ENCODE measurements at regions not wholly inside any gene's neighbourhood (a gene's known extent, or its start where the extent isn't known, plus 50 kb on each side); places are given as distances from the start of the nearest gene placed in this dataset.
"Not testable (repeated sequence)": the region's sequence is repeated elsewhere in the genome, so short reads cannot be mapped to it uniquely, and the experiment has no call there.

- TF ChIP-seq, protein P1, sequence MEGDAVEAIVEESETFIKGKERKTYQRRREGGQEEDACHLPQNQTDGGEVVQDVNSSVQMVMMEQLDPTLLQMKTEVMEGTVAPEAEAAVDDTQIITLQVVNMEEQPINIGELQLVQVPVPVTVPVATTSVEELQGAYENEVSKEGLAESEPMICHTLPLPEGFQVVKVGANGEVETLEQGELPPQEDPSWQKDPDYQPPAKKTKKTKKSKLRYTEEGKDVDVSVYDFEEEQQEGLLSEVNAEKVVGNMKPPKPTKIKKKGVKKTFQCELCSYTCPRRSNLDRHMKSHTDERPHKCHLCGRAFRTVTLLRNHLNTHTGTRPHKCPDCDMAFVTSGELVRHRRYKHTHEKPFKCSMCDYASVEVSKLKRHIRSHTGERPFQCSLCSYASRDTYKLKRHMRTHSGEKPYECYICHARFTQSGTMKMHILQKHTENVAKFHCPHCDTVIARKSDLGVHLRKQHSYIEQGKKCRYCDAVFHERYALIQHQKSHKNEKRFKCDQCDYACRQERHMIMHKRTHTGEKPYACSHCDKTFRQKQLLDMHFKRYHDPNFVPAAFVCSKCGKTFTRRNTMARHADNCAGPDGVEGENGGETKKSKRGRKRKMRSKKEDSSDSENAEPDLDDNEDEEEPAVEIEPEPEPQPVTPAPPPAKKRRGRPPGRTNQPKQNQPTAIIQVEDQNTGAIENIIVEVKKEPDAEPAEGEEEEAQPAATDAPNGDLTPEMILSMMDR (IDR thresholded peaks at IDR 0.05; ENCODE audit: low read depth, low read length, missing control alignments), result no peak
- H3K4me3 ChIP-seq (ENCODE audit: low read depth, low read length), result no peak overlapping the region
- DNase-seq (ENCODE audit: low read depth), result no peak
Measured at GRCh38 chr7:35871856-35872255, 71.0 kb downstream of the SEPTIN7 start.

DNA sequence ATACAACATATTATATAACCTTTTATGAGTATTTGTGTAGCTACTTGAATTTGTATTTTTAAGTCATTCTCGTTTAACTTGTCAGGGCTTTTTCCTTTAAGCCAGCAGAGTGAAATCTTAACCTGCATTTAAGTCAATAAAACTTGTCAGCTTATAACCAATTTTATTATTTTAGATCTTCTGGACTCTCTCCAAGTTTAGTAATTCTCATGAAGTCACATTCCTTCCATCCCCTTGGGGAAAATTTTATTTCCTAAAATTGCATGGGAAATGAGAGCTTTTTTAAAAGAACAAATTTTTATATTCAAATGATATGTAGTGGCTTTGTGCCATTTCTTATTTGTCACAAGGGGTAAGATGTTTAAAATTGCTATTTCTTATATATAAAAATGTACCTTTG is 74.0 kb downstream of the SEPTIN7 start:
- TF ChIP-seq, protein P1 (IDR thresholded peaks at IDR 0.05; ENCODE audit: low read depth, low read length, missing control alignments), result no peak
- H3K4me3 ChIP-seq (ENCODE audit: low read depth, low read length), result no peak overlapping the region
- no peak for DNase-seq (ENCODE audit: low read depth)

DNA sequence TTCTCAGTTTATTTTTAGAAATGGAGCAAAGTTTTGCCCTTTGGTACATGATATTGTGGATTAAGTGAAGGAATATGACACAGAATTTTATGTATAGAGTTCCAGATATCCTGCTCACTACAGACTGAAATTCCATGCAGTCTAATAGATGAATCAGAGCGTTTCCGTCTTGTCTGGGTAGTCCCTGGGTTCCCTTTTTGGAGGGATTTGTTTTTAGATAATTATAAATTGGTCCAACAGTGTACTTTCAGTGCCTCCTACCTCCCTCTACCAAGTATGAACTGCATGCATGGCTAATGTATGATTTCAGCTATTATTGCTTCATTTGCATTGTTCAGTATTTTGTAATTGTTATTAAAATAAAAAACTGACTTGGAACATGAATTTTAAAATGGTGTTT is 74.4 kb downstream of the SEPTIN7 start:
- DNase-seq (ENCODE audit: low read depth), result no peak
- TF ChIP-seq, protein P1 (IDR thresholded peaks at IDR 0.05; ENCODE audit: low read depth, low read length, missing control alignments), result no peak
- no peak overlapping the region for H3K4me3 ChIP-seq (ENCODE audit: low read depth, low read length)

- no peak for DNase-seq (ENCODE audit: low read depth)
- TF ChIP-seq, protein P1 (IDR thresholded peaks at IDR 0.05; ENCODE audit: low read depth, low read length, missing control alignments), result no peak
- H3K4me3 ChIP-seq (ENCODE audit: low read depth, low read length), result no peak overlapping the region
Measured at GRCh38 chr7:35878351-35878750, 77.5 kb downstream of the SEPTIN7 start.

GRCh38 chr7:35887430-35887829 is 86.6 kb downstream of the SEPTIN7 start:
- H3K4me3 ChIP-seq (ENCODE audit: low read depth, low read length); DNase-seq (ENCODE audit: low read depth): not testable (repeated sequence)

DNA sequence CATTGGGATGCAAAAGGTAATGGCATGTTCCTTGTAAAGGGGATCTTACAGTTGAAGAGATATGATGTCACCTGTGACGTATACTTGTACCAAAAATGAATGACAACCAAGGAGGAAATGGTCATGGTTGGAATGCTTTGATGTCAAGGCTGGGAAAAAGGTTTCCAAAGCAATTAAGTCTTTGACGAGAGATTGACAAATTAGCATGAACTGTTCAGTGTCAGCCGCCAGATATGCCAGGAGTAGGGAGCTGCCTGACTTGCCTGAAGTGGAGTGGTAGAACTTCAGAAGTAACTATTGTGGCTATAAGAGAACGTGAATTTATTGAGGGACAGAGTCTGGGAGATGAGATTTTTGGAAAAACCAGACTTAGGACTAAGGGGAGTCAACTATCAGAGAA is 88.1 kb downstream of the SEPTIN7 start:
- TF ChIP-seq, protein P1 (IDR thresholded peaks at IDR 0.05; ENCODE audit: low read depth, low read length, missing control alignments), result no peak
- DNase-seq (ENCODE audit: low read depth), result no peak
- no peak overlapping the region for H3K4me3 ChIP-seq (ENCODE audit: low read depth, low read length)

DNA sequence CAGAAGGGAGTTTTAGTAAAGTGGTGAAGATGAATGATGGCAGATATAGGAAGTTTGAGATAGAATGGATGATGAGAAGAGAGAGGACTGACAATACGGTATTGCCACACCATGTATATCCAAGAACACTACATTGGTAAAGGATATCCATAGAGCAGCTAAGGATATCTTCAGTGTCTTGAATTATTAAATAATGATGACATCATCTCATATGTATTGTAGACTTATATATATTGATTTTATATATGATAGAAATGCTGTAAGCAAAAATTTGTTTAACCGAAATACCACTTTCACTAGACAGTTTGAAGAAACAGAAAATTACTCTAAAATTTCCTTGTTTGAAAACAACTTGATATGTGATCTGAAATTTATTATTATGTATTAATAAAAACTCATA is 89.0 kb downstream of the SEPTIN7 start:
- no peak for DNase-seq (ENCODE audit: low read depth)
- no peak overlapping the region for H3K4me3 ChIP-seq (ENCODE audit: low read depth, low read length)
- TF ChIP-seq, protein P1 (IDR thresholded peaks at IDR 0.05; ENCODE audit: low read depth, low read length, missing control alignments), result no peak
